Smooth muscle cell (in vitro differentiated cells): ENCODE measurements at regions not wholly inside any gene's neighbourhood (a gene's known extent, or its start where the extent isn't known, plus 50 kb on each side); places are given as distances from the start of the nearest gene placed in this dataset.

Experiments used
- DNase-seq: peaks from one replicate; lab custom pipeline; 2025; ENCODE audit not compliant: unreplicated experiment; lab: John Stamatoyannopoulos, UW
- H2AFZ ChIP-seq: fragments of 200-600 bp; sonication (generic); 2 replicates; pipeline ENCODE4 v1.6.0; 2016; ENCODE audit warnings: antibody characterized with exemption, low read depth, mild to moderate bottlenecking
- H3F3A ChIP-seq: fragments of 200-600 bp; sonication (generic); 2 replicates; pipeline ENCODE4 v1.6.0; 2017; ENCODE audit warnings: antibody characterized with exemption, low read depth
- H3K27ac ChIP-seq: fragments of 200-600 bp; sonication (generic); 2 replicates; pipeline ENCODE4 v1.5.1; 2016; ENCODE audit warnings: low read depth, mild to moderate bottlenecking
- H3K27me3 ChIP-seq: fragments of 200-600 bp; sonication (generic); 2 replicates; pipeline ENCODE4 v1.6.1; 2016; ENCODE audit warnings: low read depth, mild to moderate bottlenecking
- H3K36me3 ChIP-seq: fragments of 200-600 bp; sonication (generic); 2 replicates; pipeline ENCODE4 v1.5.1; 2016; ENCODE audit warnings: low read depth
- H3K4me1 ChIP-seq: fragments of 200-600 bp; sonication (generic); 2 replicates; pipeline ENCODE4 v1.5.1; 2016; ENCODE audit warnings: low read depth
- H3K4me2 ChIP-seq: fragments of 200-600 bp; sonication (generic); 2 replicates; pipeline ENCODE4 v1.6.0; 2016; ENCODE audit warnings: mild to moderate bottlenecking
- H3K4me3 ChIP-seq: fragments of 200-600 bp; sonication (generic); 2 replicates; pipeline ENCODE4 v1.5.1; 2016; ENCODE audit warnings: mild to moderate bottlenecking
- H3K79me2 ChIP-seq: fragments of 200-600 bp; sonication (generic); 2 replicates; pipeline ENCODE4 v1.6.0; 2016; ENCODE audit warnings: low read depth, mild to moderate bottlenecking
- H3K9ac ChIP-seq: fragments of 200-600 bp; sonication (generic); 2 replicates; pipeline ENCODE4 v1.6.0; 2016; ENCODE audit warnings: low read depth
- H3K9me3 ChIP-seq: fragments of 200-600 bp; sonication (generic); replicated peaks from 2 replicates; pipeline ENCODE4 v1.5.1; 2016; ENCODE audit warnings: low read depth
- H4K20me1 ChIP-seq: fragments of 200-600 bp; sonication (generic); 2 replicates; pipeline ENCODE4 v1.6.0; 2016; ENCODE audit warnings: low read depth
- WGBS: methylation state at CpG from one replicate; pipeline ENCODE4 v1.1.7; 2016; ENCODE audit warnings: low lambda C conversion rate; 5-methylcytosine and 5-hydroxymethylcytosine counted together
- TF ChIP-seq, protein P1 (sequence below): fragments of 200-600 bp; sonication (generic); IDR thresholded peaks from 2 replicates; pipeline ENCODE4 v1.5.1; 2017; ENCODE audit warnings: borderline replicate concordance, mild to moderate bottlenecking, antibody characterized with exemption; ENCODE audit not compliant: insufficient read depth, poor library complexity, severe bottlenecking

DNA sequence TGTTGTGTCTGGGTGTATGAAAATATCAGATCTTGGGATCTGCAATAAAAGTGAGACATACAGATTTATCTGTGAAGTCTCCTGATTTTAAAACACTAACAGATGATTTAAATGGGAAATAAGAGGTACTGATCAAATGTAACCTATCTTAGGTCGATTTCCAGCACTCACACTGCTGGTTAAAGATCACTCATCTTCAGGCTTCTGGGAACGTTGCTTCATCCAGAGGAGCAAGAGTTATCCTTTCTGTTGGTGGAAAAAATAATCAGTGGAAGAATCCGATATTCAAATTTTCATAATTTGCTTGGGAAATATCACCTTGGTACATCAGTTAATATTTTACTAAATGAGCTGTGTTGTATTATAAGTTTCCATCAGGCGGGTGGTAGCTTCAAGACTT, 876.8 kb upstream of the WWC1 start:
- Histone ChIP-seq H3K4me3 (no peak overlapping the region), H3K4me1 (no peaks in the 10 kb centered on the region), H3K27ac (no peak overlapping the region), H3K36me3 (no peaks in the 10 kb centered on the region), H3K79me2 (no peaks in the 10 kb centered on the region), H4K20me1 (no peaks in the 10 kb centered on the region), H3K4me2 (no peak overlapping the region), H3F3A (no peaks in the 10 kb centered on the region), H2AFZ (no peak overlapping the region), H3K27me3 (no peaks in the 10 kb centered on the region), H3K9me3 (no peaks in the 10 kb centered on the region), H3K9ac (no peak overlapping the region)
- TF ChIP-seq, protein P1, sequence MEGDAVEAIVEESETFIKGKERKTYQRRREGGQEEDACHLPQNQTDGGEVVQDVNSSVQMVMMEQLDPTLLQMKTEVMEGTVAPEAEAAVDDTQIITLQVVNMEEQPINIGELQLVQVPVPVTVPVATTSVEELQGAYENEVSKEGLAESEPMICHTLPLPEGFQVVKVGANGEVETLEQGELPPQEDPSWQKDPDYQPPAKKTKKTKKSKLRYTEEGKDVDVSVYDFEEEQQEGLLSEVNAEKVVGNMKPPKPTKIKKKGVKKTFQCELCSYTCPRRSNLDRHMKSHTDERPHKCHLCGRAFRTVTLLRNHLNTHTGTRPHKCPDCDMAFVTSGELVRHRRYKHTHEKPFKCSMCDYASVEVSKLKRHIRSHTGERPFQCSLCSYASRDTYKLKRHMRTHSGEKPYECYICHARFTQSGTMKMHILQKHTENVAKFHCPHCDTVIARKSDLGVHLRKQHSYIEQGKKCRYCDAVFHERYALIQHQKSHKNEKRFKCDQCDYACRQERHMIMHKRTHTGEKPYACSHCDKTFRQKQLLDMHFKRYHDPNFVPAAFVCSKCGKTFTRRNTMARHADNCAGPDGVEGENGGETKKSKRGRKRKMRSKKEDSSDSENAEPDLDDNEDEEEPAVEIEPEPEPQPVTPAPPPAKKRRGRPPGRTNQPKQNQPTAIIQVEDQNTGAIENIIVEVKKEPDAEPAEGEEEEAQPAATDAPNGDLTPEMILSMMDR = no peak
- 90% methylated on average over 4 of the region's 4 CpGs for WGBS
- no peak for DNase-seq

DNA sequence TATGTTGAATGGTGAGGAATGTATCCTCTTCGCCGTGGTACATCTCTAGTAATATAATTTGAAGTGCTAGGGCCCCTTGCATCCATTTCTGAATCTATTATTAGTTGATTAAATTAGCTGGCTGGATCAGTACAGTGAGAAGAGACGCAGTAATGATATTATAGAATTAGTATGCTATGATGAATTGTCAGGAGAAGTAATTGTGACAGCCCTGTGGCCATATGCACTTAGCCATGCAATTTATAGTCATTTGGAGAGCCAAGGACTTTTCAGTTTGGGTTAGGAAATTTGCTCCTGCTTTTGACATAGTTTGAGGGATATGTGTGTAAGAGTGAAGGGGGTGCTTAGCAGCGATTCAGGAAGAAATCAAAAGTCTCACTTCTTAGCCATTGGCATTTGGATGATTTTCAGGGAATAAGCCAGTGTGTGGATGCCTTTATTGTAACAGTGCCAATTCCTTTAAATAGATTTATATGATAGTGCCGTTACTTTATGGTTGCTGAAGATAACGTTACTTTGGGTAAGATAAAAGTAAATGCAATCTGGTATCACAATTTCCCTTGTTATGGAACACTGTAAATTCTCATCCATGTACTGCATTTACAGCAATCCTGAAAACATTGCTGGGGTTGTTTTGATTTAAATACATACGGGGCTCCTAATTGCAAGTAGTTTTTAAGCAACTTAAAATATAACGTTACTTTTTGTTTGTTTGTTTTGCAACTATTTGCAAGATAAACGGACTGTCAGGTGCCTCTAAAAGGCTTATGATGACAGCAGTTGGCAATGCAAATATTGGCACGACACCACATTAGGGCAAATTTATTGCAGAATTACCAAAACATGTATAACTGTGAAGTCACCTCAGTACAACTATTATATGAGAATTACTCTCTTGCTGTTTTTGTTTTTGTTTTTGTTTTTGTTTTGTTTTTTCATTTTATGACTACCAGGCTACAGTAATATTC, 875.4 kb upstream of the WWC1 start:
- no peak for DNase-seq
- Histone ChIP-seq H3K79me2 (no peaks in the 10 kb centered on the region), H3K4me2 (no peak overlapping the region), H3F3A (no peaks in the 10 kb centered on the region), H3K27me3 (no peaks in the 10 kb centered on the region), H3K9ac (no peak overlapping the region), H4K20me1 (no peaks in the 10 kb centered on the region), H3K27ac (no peak overlapping the region), H3K9me3 (no peaks in the 10 kb centered on the region), H3K4me1 (no peaks in the 10 kb centered on the region), H3K36me3 (no peaks in the 10 kb centered on the region), H2AFZ (no peak overlapping the region), H3K4me3 (no peak overlapping the region)
- WGBS = 65% methylated on average over 10 of the region's 10 CpGs
- TF ChIP-seq, protein P1 = no peak

DNA sequence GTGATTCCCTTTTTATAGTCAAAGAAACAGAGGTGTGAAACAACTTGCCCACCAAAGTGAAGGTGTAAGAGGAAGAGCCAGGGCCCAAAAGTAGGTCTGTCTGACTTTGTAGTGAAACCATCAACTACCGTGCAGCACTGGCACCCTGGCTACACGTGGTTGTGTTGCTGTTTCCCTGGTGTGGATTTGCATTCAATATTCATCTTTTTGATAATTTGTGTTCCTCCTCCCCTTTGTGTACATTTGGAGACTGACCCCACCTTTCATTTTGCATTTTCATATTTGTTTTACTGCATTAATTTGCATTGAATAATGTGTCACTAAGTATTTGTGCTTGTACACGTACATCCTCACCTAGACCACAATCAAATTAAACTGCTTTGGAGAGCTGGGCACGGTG, 873.8 kb upstream of the WWC1 start:
- Histone ChIP-seq H3K4me1 (peaks cover under 1% of the 10 kb centered on the region), H3K79me2 (no peaks in the 10 kb centered on the region), H3K4me2 (no peak overlapping the region), H3K9ac (no peak overlapping the region), H3K9me3 (no peaks in the 10 kb centered on the region), H4K20me1 (no peaks in the 10 kb centered on the region), H3K27me3 (no peaks in the 10 kb centered on the region), H2AFZ (no peak overlapping the region), H3K27ac (no peak overlapping the region), H3K4me3 (no peak overlapping the region), H3F3A (no peaks in the 10 kb centered on the region), H3K36me3 (no peaks in the 10 kb centered on the region)
- TF ChIP-seq, protein P1 = no peak
- no peak for DNase-seq
- 87% methylated on average over 4 of the region's 4 CpGs for WGBS
